ENCODE measurements at regions not wholly inside any gene's neighbourhood (a gene's known extent, or its start where the extent isn't known, plus 50 kb on each side); places are given as distances from the start of the nearest gene placed in this dataset.
"Not testable (repeated sequence)": the region's sequence is repeated elsewhere in the genome, so short reads cannot be mapped to it uniquely, and the experiment has no call there.

- no peak for DNase-seq (ENCODE audit: low spot score)
Observed at GRCh38 chr9:38342532-38342931, 50.0 kb upstream of the ALDH1B1 start.

- DNase-seq (ENCODE audit: low spot score), result no peak
Observed at GRCh38 chr9:38342096-38342495, 50.4 kb upstream of the ALDH1B1 start.

- no peak for DNase-seq (ENCODE audit: low spot score)
Observed at GRCh38 chr9:38339496-38339895, 53.0 kb upstream of the ALDH1B1 start.

- DNase-seq (ENCODE audit: low spot score), result no peak
Observed at GRCh38 chr9:38339087-38339486, 53.4 kb upstream of the ALDH1B1 start.

- DNase-seq (ENCODE audit: low spot score), result no peak
Observed at GRCh38 chr9:38338342-38339018, 54.0 kb upstream of the ALDH1B1 start.

GRCh38 chr9:38337706-38338264, 54.7 kb upstream of the ALDH1B1 start:
- no peak for DNase-seq (ENCODE audit: low spot score)

- no peak for DNase-seq (ENCODE audit: low spot score)
Observed at GRCh38 chr9:38337181-38337580, 55.3 kb upstream of the ALDH1B1 start.

GRCh38 chr9:38336341-38336740, 56.2 kb upstream of the ALDH1B1 start:
- no peak for DNase-seq (ENCODE audit: low spot score)

GRCh38 chr9:38335686-38336085, 56.8 kb upstream of the ALDH1B1 start:
- DNase-seq (ENCODE audit: low spot score), result no peak

GRCh38 chr9:38334234-38334633, 58.3 kb upstream of the ALDH1B1 start:
- peak; percentile 9 for DNase-seq (ENCODE audit: low spot score)

- no peak for DNase-seq (ENCODE audit: low spot score)
Observed at GRCh38 chr9:38333047-38333446, 59.5 kb upstream of the ALDH1B1 start.

- DNase-seq (ENCODE audit: low spot score), result no peak
Observed at GRCh38 chr9:38332625-38333024, 59.9 kb upstream of the ALDH1B1 start.

GRCh38 chr9:38331141-38331540, 61.4 kb upstream of the ALDH1B1 start:
- DNase-seq (ENCODE audit: low spot score), result no peak

- DNase-seq (ENCODE audit: low spot score), result no peak
Observed at GRCh38 chr9:38329968-38330367, 62.5 kb upstream of the ALDH1B1 start.

GRCh38 chr9:38328765-38329164, 63.7 kb upstream of the ALDH1B1 start:
- no peak for DNase-seq (ENCODE audit: low spot score)

- DNase-seq (ENCODE audit: low spot score), result no peak
Observed at GRCh38 chr9:38326122-38326521, 66.4 kb upstream of the ALDH1B1 start.

GRCh38 chr9:38324213-38324612, 68.3 kb upstream of the ALDH1B1 start:
- DNase-seq (ENCODE audit: low spot score), result not testable (repeated sequence)

GRCh38 chr9:38322937-38323336, 69.6 kb upstream of the ALDH1B1 start:
- DNase-seq (ENCODE audit: low spot score), result no peak

GRCh38 chr9:38319496-38320173, 72.9 kb upstream of the ALDH1B1 start:
- DNase-seq (ENCODE audit: low spot score), result no peak

GRCh38 chr9:38318759-38319495, 73.6 kb upstream of the ALDH1B1 start:
- DNase-seq (ENCODE audit: low spot score), result peak; percentile 54

GRCh38 chr9:38316166-38316780, 76.2 kb upstream of the ALDH1B1 start:
- no peak for DNase-seq (ENCODE audit: low spot score)

- DNase-seq (ENCODE audit: low spot score), result no peak
Observed at GRCh38 chr9:38315085-38315595, 77.4 kb upstream of the ALDH1B1 start.
